Hematopoietic multipotent progenitor cell treated with erythropoietin and hydrocortisone succinate and interleukin-3 and kit ligand, for 4 days (in vitro differentiated cells): ENCODE measurements at regions not wholly inside any gene's neighbourhood (a gene's known extent, or its start where the extent isn't known, plus 50 kb on each side); places are given as distances from the start of the nearest gene placed in this dataset.

Source experiments
- DNase-seq: peaks from one replicate; pipeline ENCODE4 v3.0.0-alpha.2; 2015

DNA sequence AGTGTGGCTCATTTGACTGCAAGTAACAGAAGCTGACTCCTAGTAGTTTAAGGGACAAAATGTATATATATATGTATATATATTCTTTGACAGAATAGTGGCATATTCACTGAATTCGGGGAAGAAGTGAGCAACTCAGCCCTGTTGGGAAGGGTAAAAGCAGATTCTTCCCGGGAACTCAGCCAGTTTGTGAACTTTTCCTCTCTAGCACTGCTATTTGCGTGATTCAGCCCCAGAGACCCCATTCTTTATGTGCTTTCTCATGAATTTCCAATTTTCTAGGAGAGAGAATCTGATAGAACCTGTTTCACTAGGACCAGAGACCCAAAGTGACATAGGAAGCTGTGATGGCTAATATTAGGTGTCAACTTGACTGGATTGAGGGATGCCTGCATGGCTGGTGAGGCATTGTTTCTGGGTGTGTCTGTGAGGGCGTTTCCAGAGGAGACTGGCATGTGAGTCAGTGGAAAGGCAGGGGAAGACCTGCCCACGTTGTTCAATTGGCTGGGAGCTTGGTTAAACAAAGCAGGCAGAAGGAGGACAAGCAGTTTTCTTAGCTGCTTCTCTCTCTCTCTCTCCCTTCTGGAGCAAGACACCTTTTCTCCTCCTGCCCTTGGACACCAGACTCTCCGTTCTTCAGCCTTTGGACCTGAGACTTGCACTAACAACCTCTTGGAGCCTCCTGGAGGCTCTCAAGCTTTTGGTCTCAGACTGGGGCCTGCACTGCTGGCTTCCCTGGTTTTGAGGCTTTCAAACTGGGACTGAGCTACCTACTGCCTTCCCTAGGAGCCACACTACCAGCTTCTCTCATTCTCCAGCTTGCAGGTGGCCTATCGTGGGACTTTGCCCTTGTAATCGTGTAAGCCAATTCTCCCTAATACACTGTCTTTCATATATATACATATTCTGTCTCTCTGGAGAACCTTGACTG lies 93.4 kb upstream of the KCNK1 start:
- DNase-seq, result no peak

DNA sequence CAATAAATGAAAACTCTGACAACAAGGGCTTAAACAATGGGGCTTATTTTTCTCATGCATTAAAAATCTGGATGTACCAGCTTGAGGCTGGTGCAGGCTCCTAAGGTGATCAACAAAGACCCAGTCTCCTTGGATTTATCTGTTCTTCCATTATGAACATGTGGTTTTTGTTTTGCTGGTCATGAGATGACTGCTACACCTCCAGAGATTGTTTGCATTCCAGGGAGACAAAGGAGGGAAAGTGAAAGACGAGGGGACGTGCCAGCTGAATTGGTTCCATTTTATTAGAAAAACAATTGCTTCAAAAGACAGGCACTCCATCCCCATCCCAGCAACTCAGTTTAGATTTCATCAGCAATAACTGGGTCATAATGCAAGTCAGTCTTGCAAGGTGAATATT lies 90.9 kb upstream of the KCNK1 start:
- DNase-seq, result no peak

DNA sequence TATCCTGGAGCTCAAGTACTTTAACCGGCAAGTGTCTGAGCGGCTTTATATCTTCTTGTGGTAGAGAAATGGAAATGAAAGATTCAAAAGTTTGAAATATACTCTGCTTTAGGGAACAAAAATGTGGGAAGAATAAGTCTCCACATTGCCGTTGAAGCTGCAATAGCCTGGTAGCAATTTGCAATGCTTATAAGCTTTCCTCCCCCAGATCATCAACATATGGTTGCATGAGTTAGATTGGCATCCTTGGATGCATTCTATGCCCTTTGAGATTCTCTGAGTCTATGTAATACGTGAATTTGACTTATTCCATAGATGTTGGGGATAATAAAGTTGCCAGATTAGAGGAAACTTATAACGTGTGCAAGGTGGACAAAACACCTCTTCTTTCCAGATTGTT lies 86.1 kb upstream of the KCNK1 start:
- DNase-seq, result no peak

DNA sequence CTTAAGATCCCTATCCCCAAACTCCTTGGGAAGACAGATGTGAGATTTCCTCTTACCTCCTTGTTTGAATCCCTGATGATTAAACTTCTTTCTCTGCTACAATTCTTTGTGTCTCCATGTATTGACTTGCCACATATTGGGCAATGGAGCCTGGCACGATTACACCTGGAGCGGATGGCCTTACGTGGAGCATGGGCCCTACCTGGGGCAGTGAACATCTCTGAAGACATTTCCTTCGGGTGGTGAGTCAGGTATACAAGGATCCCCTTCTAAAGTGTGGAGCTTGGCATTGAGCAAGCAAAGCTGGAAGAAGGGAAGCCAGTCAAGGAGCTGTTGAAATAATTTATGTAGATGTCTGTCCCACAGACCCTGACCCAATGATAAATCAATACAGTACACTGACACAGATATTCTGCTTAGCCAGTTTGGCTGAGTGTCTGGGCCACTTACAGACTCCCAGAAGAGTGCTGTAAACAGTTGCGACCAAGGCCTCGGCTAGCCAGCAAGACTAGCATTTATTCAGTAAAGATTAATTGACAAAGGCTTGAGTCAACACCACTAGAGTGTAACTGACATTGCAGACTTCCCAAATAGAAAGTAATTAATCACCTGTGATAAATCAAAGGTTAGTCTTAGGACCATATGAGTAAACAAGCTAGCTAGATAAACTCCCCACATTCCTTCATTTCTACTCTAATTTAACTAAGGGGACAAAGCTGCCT lies 83.1 kb upstream of the KCNK1 start:
- DNase-seq, result no peak

DNA sequence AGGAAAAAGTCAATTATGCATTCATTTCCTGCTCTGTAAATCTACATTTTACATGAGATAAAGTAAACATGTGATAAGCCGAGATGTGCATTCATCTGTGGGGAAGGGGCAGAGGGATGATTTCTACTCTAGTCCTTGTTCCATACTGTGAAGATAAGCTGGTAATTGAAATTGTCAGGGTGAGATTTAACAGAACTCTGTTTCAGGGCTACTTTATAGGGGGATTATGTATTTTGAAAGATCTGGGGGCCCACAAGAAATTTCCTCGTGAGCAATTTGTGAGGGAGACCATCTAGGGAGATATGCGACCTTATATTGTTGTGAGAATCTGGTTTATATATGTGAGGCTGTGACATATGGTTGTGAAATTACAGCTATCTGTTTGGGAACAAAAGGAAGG lies 73.1 kb upstream of the KCNK1 start:
- no peak for DNase-seq

DNA sequence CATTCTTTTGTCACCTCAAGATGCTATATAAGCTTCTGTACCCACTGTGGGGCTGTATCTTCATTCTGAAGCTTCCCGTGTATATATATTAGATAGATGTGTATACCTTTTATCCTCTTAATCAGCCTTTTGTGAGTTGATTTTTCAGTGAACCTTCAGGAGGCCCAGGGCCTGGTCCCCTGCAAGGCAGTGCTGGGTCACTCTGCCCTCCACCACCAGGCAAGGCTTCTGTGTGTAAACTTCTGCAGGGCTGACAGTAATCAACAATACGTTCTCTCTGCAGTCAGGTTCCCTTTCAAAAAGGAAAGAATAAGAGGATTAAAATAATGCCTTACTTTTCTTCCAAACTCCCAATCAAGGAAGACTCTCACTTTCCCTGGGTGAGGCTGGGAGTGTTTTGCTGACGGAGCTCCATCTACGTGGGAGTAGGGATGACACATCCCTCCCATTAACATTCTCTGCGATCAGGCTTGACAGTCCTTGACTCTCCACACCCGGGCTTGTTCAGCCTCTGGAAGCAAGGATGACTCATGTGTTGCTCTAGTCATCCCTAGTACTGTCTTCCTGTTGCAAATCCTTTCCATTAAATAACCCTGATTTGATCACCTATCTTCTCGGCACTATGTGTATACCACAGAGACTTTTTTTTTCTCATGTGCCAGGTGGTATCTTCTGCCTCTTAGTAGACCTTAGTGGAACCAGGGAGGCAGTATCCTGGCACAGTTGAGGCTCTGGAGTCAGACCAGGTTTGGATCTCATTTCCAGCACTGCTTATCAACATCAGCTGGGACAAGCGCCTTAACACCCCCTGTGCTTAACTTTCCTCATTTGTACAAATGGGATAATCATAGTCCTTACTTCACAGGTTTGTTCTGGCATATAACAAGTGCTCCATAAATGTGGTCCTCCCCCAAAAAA lies 70.3 kb upstream of the KCNK1 start:
- DNase-seq, result no peak

DNA sequence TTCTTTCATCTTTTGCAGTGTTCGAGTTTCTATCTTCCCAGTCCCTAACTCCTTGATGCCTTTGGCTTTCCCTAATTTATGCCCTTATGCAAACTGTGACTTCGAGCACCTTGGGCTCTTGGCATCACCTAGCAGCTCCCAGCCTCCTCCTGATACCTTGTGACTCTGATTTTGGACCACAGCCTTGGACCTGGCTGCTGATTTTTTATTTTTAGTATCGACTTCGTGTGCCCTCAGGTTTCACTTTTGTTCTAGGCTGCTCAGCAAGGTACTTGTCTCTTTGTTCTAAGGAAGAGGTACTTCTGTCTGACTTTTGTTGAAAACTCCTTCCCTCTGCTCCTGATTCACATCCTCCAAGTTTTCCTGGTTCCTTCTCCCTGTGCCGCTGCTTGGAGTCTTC lies 69.6 kb upstream of the KCNK1 start:
- DNase-seq, result no peak

DNA sequence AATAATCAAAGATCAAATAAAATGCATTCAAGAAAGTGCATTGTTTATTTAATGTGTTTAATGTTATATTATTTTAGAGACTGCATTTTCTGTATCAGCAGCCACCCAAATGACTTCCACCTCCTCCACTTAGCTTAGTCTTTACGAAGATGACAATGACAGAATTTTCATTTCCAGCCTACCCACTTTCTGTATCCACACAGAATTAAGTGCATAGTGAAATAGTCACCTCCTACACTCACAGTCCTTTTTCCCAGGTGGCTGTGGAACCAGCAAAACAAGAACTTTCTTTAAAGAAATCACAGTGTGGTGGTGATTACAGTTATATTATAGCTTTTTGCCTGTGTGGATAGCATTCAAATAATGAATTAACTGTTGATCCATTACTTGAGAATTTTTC lies 66.2 kb upstream of the KCNK1 start:
- DNase-seq, result no peak

DNA sequence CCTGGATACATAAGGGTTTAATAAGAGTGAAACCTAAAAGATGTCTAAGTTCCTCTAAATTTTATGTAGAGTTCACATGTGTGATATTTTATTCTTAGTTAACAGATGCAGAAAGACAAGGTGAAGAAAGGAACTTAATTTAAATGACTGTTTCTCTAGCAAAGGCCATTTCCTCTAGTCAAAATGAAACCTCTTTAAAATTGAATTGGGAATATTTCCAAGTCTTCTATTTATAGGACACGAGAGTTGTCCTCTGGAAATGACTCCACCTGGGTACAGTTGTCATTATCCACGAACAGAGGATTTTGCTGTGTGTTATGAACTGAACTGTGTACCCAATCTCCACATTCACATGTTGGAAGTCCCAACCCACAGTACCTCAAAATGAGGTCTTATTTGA lies 64.5 kb upstream of the KCNK1 start:
- DNase-seq, result no peak

DNA sequence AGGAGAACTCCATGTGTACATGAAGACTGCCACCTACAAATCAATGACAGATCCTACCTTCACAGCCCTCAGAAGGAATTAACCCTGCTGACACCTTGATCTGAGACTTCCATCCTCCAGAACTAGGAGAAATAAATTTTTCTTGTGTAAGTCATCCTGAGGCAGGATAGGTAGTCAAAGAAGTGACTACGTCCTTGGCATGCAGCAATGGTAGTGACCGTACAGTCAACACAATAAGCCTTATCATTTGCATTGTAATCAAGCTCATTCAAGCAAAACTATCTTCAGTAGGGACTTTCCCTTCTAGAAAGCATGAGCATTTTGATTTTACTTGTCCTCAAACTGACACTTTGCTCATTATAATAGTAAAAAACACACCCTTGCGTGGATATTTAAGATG lies 64.0 kb upstream of the KCNK1 start:
- DNase-seq, result no peak

DNA sequence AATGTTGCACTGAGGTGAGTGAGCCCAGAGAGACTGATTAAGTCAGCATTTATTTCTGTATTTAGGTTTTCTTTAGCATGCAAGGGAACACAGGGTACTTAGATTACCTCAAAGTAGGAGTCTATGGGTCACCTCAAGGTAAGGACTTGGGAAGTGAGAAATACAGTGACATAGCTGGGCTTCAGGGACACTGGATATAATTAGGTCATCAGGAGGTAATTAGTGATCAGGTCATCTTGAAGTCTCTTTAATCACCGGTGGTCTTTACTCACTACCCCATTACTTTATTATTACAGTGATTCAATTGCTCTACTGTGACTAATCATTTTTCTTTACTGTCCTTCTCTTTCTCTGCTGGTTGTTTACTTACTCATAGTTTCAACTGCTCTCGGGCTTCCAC lies 59.9 kb upstream of the KCNK1 start:
- no peak for DNase-seq

DNA sequence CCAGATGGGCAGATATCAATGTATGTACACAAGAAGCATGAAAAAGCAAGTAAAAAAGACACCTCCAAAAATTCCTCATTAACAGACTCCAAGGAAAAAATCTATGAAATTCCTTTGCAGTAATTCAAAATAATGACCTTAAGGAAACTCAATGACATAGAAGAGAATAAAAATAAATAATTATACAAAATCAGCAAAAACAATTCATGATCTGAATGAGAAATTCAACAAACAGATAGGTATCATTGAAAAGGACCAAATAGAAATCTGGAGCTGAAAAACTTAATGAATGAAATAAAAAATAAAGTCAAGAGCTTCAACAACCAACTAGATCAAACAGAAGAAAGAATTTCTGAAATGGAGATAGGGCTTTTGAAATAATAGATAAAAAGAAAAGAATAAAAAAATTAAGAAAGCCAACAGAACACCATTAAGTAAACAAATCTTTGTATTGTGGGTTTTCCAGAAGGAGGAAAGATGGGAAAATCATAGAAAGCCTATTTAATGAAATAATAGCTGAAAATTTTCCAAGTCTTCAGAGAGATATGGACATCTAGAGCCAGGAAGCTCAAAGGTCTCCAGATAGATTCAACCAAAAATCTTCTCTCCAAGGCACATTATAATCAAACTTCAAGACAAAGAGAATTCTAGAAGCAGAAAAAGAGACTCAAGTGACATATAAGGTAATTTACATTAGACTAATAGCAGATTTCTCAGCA lies 52.0 kb upstream of the KCNK1 start:
- DNase-seq, result no peak
